Body of pancreas (tissue), 4 donors: ENCODE measurements at regions not wholly inside any gene's neighbourhood (a gene's known extent, or its start where the extent isn't known, plus 50 kb on each side); places are given as distances from the start of the nearest gene placed in this dataset.

Experiments
- CTCF ChIP-seq, 7 experiments: fragments of 450-650 bp in 4 of 7; fragments of 200-600 bp in 3 of 7; sonication (generic) in 3 of 7; IDR thresholded peaks; one replicate each; pipeline ENCODE4 v1.5.1; 2016 to 2019; ENCODE audit warnings: antibody characterized with exemption in 7 of 7
- POLR2A ChIP-seq, 3 donors: fragments of 450-650 bp; IDR thresholded peaks; one replicate each; pipeline ENCODE4 v1.6.1; 2016; ENCODE audit warnings: antibody characterized with exemption in 3 of 3, mild to moderate bottlenecking in 2 of 3

GRCh38 chr2:6177811-6178210 lies 485.6 kb downstream of the SOX11 start:
- TF ChIP-seq CTCF (IDR thresholded peaks at IDR 0.05) (no peak), POLR2A (IDR thresholded peaks at IDR 0.05) (no peak)
